CD4-positive, alpha-beta T cell (primary cell): ENCODE measurements at regions not wholly inside any gene's neighbourhood (a gene's known extent, or its start where the extent isn't known, plus 50 kb on each side); places are given as distances from the start of the nearest gene placed in this dataset.

ENCODE experiments used
- ATAC-seq: fragments of 200-7000 bp; cut with Tn5 transposase; one replicate; pipeline ENCODE4 v1.10.0; 2022; ENCODE audit warnings: mild to moderate bottlenecking; ENCODE audit not compliant: poor library complexity
- CTCF ChIA-PET: fragments of 350-600 bp; sonication (Branson Sonifier 250); formaldehyde crosslinking; loops from one replicate; lab custom pipeline; 2021; ENCODE audit warnings: antibody characterized with exemption, inconsistent platforms; lab: Charles Lee
- POLR2A ChIA-PET: fragments of 350-600 bp; sonication (Branson Sonifier 250); formaldehyde crosslinking; loops from one replicate; lab custom pipeline; 2021; ENCODE audit warnings: antibody characterized with exemption, inconsistent platforms; lab: Charles Lee
- DNase-seq, 14 experiments: peaks; one replicate each; pipeline ENCODE4 v3.0.0-alpha.2; 2013 to 2020; ENCODE audit warnings: mixed read lengths in 2 of 14
- H3K27ac ChIP-seq, 2 donors: one replicate each; pipeline versions ENCODE4 v1.5.1 to v1.7.0; 2013; ENCODE audit warnings: low read length in 2 of 2, low read depth in 1 of 2, mild to moderate bottlenecking in 1 of 2
- H3K27me3 ChIP-seq, 2 experiments: 1 replicate in 1 of 2; 2 replicates in 1 of 2; pipeline versions ENCODE4 v1.6.1 to v1.7.0; 2013; ENCODE audit warnings: low read length in 2 of 2, control low read depth in 1 of 2, mild to moderate bottlenecking in 1 of 2, moderate library complexity in 1 of 2; ENCODE audit not compliant: insufficient read depth in 2 of 2, control insufficient read depth in 1 of 2
- H3K36me3 ChIP-seq: one replicate; pipeline ENCODE4 v1.6.1; 2013; ENCODE audit warnings: low read length, control low read depth; ENCODE audit not compliant: insufficient read depth
- H3K4me1 ChIP-seq: one replicate; pipeline ENCODE4 v1.6.1; 2013; ENCODE audit warnings: low read length, control low read depth; ENCODE audit not compliant: insufficient read depth
- H3K4me3 ChIP-seq: one replicate; pipeline ENCODE4 v1.5.1; 2013; ENCODE audit warnings: mild to moderate bottlenecking, low read length, moderate library complexity
- H3K9me3 ChIP-seq, 2 experiments: 1 replicate in 1 of 2; 2 replicates in 1 of 2; pipeline versions ENCODE4 v1.6.1 to v1.7.0; 2013; ENCODE audit warnings: low read length in 2 of 2, mild to moderate bottlenecking in 2 of 2, control low read depth in 1 of 2, moderate library complexity in 1 of 2; ENCODE audit not compliant: control insufficient read depth in 1 of 2, insufficient read depth in 1 of 2
- H3K27ac Mint-ChIP-seq: one replicate; pipeline ENCODE4 v1.8.0; 2020; ENCODE audit warnings: mixed read lengths
- H3K27me3 Mint-ChIP-seq: one replicate; pipeline ENCODE4 v1.8.0; 2021; ENCODE audit warnings: mixed read lengths
- H3K36me3 Mint-ChIP-seq: one replicate; pipeline ENCODE4 v1.8.0; 2021; ENCODE audit warnings: low read depth, mixed read lengths
- H3K4me1 Mint-ChIP-seq: one replicate; pipeline ENCODE4 v1.8.0; 2021; ENCODE audit warnings: low read depth, mixed read lengths
- H3K4me3 Mint-ChIP-seq: one replicate; pipeline ENCODE4 v1.8.0; 2020; ENCODE audit warnings: mild to moderate bottlenecking, mixed read lengths
- H3K9me3 Mint-ChIP-seq: one replicate; pipeline ENCODE4 v1.8.0; 2020; ENCODE audit warnings: mixed read lengths
- intact Hi-C, 2 experiments: fragments of 100-400 bp; cut with DNase I in 1 of 2; cut with micrococcal nuclease in 1 of 2; formaldehyde crosslinking; loops; one replicate each; pipeline versions ENCODE4 v1.15.1 to v1.9.0; 2023 to 2025; cut with DNase I, micrococcal nuclease
- TF ChIP-seq, protein P1 (sequence below): fragments of 200-600 bp; IDR thresholded peaks from one replicate; pipeline ENCODE4 v1.8.0; 2022; ENCODE audit warnings: antibody characterized with exemption, mild to moderate bottlenecking

DNA sequence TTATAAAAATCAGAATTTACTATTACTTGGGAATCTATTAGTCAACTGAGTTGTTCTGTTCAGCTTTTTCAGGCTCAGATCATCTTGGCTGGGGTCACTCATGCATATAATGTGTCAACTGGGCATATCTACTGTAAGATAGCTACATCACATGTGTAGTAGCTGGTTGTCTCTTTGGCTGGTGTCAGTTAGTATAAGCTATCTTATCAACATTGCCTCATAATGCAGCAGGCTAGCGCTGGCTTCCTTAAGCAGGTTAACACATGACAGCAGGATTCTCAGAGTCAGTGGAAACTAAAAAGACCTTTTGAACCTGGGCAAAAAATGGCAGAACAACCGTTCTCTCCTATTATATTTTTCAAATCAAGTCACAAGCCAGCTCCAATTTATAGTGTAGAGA, 378.3 kb upstream of the PCDH10 start:
- peaks cover 0 to 3% of the 10 kb centered on the region in 2 experiments for H3K9me3 ChIP-seq
- ATAC-seq (no peak), DNase-seq (no peak)
- Mint-ChIP-seq H3K36me3 (no peaks in the 10 kb centered on the region), H3K4me3 (no peak overlapping the region), H3K27ac (no peak overlapping the region), H3K4me1 (no peaks in the 10 kb centered on the region), H3K27me3 (no peaks in the 10 kb centered on the region), H3K9me3 (peaks cover 4% of the 10 kb centered on the region)
- H3K4me3 ChIP-seq: no peak overlapping the region
- H3K4me1 ChIP-seq: no peaks in the 10 kb centered on the region
- no peaks in the 10 kb centered on the region for H3K36me3 ChIP-seq
- intact Hi-C loops: no loop called here
- ChIA-PET CTCF (no interaction called here), POLR2A (no interaction called here)
- no peak overlapping the region for H3K27ac ChIP-seq
- no peaks in the 10 kb centered on the region for H3K27me3 ChIP-seq
- TF ChIP-seq, protein P1, sequence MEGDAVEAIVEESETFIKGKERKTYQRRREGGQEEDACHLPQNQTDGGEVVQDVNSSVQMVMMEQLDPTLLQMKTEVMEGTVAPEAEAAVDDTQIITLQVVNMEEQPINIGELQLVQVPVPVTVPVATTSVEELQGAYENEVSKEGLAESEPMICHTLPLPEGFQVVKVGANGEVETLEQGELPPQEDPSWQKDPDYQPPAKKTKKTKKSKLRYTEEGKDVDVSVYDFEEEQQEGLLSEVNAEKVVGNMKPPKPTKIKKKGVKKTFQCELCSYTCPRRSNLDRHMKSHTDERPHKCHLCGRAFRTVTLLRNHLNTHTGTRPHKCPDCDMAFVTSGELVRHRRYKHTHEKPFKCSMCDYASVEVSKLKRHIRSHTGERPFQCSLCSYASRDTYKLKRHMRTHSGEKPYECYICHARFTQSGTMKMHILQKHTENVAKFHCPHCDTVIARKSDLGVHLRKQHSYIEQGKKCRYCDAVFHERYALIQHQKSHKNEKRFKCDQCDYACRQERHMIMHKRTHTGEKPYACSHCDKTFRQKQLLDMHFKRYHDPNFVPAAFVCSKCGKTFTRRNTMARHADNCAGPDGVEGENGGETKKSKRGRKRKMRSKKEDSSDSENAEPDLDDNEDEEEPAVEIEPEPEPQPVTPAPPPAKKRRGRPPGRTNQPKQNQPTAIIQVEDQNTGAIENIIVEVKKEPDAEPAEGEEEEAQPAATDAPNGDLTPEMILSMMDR: no peak

DNA sequence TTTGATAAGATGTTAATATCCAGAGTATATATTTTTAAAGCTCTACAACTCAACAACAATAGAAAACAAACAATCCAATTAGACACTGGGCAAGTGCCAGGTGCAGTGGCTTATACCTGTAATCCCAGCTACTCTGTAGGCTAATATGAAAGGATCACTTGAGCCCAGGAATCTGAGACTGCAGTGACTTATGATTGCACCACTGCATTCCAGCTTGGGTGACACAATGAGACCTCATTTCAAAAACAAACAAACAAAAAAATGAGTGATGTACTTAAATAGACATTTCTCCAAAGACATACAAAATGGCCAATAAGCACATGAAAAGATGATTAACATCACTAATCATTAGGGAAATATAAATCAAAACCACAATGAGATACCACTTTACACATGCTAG, 356.8 kb upstream of the PCDH10 start:
- CTCF ChIA-PET: no interaction called here

DNA sequence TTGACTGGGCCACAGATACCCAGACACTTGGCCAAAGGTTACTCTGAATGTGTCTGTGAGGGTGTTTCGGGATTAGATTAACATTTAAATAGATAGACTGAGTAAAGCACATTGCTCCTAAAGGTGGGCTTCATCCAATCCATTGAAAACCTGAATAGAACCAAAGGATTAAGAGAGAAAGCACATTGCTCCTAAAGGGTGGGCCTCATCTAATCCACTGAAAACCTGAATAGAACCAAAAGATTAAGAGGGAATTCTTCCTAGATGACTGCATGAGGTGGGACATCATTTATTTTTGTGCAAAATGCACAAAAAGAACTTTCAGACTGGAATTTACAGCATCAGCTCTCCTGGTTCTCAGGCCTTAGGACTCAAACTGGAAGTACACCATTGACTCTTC, 351.2 kb upstream of the PCDH10 start:
- H3K9me3 Mint-ChIP-seq: peaks cover 3% of the 10 kb centered on the region
- no peaks in the 10 kb centered on the region for H3K36me3 Mint-ChIP-seq
- Histone ChIP-seq H3K27me3 (no peaks in the 10 kb centered on the region), H3K4me1 (no peaks in the 10 kb centered on the region), H3K9me3 (no peaks in the 10 kb centered on the region), H3K4me3 (no peak overlapping the region), H3K36me3 (no peaks in the 10 kb centered on the region), H3K27ac (no peak overlapping the region)
- H3K4me3 Mint-ChIP-seq: no peak overlapping the region
- no peaks in the 10 kb centered on the region for H3K27me3 Mint-ChIP-seq
- H3K27ac Mint-ChIP-seq: no peak overlapping the region
- intact Hi-C loops: loop anchor here in 1 of 2 experiments (1.0 kb wide), 1 partner anchor 8 kb away; no protein-coding TSS in a partner anchor
- POLR2A ChIA-PET: no interaction called here
- TF ChIP-seq, protein P1: no peak
- CTCF ChIA-PET: no interaction called here
- no peak for DNase-seq
- H3K4me1 Mint-ChIP-seq: no peaks in the 10 kb centered on the region
- ATAC-seq: no peak

More for the DNA sequence above, 356.8 kb upstream of the PCDH10 start:
- no peaks in the 10 kb centered on the region for H3K36me3 ChIP-seq
- no peak overlapping the region for H3K4me3 ChIP-seq
- H3K27me3 ChIP-seq: no peaks in the 10 kb centered on the region
- no peak for ATAC-seq
- TF ChIP-seq, protein P1: no peak
- intact Hi-C loops: no loop called here
- H3K4me1 ChIP-seq: no peaks in the 10 kb centered on the region
- DNase-seq: no peak
- Mint-ChIP-seq H3K27ac (no peak overlapping the region), H3K36me3 (no peaks in the 10 kb centered on the region), H3K27me3 (no peaks in the 10 kb centered on the region), H3K4me1 (no peaks in the 10 kb centered on the region), H3K9me3 (peaks cover 6% of the 10 kb centered on the region), H3K4me3 (no peak overlapping the region)
- H3K9me3 ChIP-seq: no peaks in the 10 kb centered on the region
- H3K27ac ChIP-seq: no peak overlapping the region
- POLR2A ChIA-PET: no interaction called here
